ENCODE measurements at regions not wholly inside any gene's neighbourhood (a gene's known extent, or its start where the extent isn't known, plus 50 kb on each side); places are given as distances from the start of the nearest gene placed in this dataset.

GRCh38 chr6:8322659-8323058, 112.7 kb downstream of the SLC35B3 start:
- Histone ChIP-seq H3K4me3 (ENCODE audit: low read length) (no peak overlapping the region), H2AFZ (ENCODE audit: low read depth, low read length) (no peak overlapping the region), H3K79me2 (ENCODE audit: low read length) (no peaks in the 10 kb centered on the region), H3K9me3 (ENCODE audit: insufficient read depth, low read length) (no peaks in the 10 kb centered on the region), H3K36me3 (replicated peaks; ENCODE audit: low read depth, low read length) (no peaks in the 10 kb centered on the region), H4K20me1 (ENCODE audit: insufficient read depth, low read length) (no peaks in the 10 kb centered on the region), H3K4me2 (ENCODE audit: low read length) (no peak overlapping the region), H3K27me3 (ENCODE audit: low read depth, low read length) (no peaks in the 10 kb centered on the region), H3K27ac (ENCODE audit: low read length) (no peak overlapping the region), H3K9ac (ENCODE audit: low read length) (no peak overlapping the region), H3K4me1 (ENCODE audit: low read length) (peaks cover 6% of the 10 kb centered on the region; the same call in 1 of the 2 replicates)
- no peak for TF ChIP-seq CTCF (IDR thresholded peaks at IDR 0.05; ENCODE audit: low read depth, low read length)
- TF ChIP-seq EZH2phosphoT487 (IDR thresholded peaks at IDR 0.05; ENCODE audit: low read depth), result no peak

- Histone ChIP-seq H4K20me1 (ENCODE audit: insufficient read depth, low read length) (no peaks in the 10 kb centered on the region), H3K4me2 (ENCODE audit: low read length) (no peak overlapping the region), H2AFZ (ENCODE audit: low read depth, low read length) (no peak overlapping the region), H3K27me3 (ENCODE audit: low read depth, low read length) (no peaks in the 10 kb centered on the region), H3K4me3 (ENCODE audit: low read length) (no peak overlapping the region), H3K9ac (ENCODE audit: low read length) (no peak overlapping the region), H3K4me1 (ENCODE audit: low read length) (peaks cover 6% of the 10 kb centered on the region; the same call in 1 of the 2 replicates), H3K79me2 (ENCODE audit: low read length) (no peaks in the 10 kb centered on the region), H3K27ac (ENCODE audit: low read length) (no peak overlapping the region), H3K9me3 (ENCODE audit: insufficient read depth, low read length) (no peaks in the 10 kb centered on the region), H3K36me3 (replicated peaks; ENCODE audit: low read depth, low read length) (no peaks in the 10 kb centered on the region)
- TF ChIP-seq EZH2phosphoT487 (IDR thresholded peaks at IDR 0.05; ENCODE audit: low read depth) (no peak), CTCF (IDR thresholded peaks at IDR 0.05; ENCODE audit: low read depth, low read length) (no peak)
Observed at GRCh38 chr6:8321671-8322404, 113.5 kb downstream of the SLC35B3 start.

DNA sequence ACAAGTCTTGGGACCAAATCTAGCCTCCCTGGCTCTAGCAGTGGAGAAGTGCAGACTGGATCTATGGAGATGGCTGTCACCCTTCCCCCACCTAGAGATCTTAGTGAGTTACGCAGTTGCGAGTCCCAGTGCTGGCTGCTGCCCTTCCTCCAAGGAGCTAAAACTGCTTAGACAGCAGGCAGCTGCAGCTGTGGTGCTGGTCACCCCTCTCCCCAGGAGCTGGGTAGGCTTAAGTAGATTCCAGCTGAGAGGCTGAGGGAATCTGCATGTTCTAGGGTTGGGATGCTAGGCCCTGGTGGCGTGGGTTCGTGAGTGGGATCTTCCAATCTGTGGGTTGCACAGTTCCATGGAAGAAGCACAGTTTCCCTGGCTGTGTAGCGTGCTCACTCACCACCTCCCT, 120.2 kb downstream of the SLC35B3 start:
- Histone ChIP-seq H3K36me3 (replicated peaks; ENCODE audit: low read depth, low read length) (no peaks in the 10 kb centered on the region), H3K27ac (ENCODE audit: low read length) (no peak overlapping the region)

DNA sequence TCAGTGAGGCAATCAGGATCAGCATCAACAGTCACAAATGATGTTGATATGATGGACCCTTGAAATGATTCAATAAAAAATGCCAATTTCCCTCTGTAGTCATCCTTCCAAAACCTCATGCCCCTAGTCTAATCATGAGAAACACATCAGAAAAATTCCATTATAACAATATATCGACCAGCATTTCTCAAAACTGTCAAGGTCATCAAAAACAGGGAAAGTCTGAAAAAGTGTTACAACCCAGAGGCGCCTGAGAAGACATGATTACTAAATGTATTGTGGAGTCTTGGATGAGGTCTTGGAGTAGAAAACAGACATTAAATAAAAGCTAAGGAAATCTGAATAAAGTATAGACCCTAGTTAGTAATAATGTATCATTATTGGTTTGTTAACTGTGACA, 133.8 kb downstream of the SLC35B3 start:
- no peak overlapping the region for H3K9ac ChIP-seq (ENCODE audit: low read length)
- TF ChIP-seq CTCF (IDR thresholded peaks at IDR 0.05; ENCODE audit: low read depth, low read length) (no peak), EZH2phosphoT487 (IDR thresholded peaks at IDR 0.05; ENCODE audit: low read depth) (no peak)
- no peaks in the 10 kb centered on the region for H4K20me1 ChIP-seq (ENCODE audit: insufficient read depth, low read length)

More for the DNA sequence above, 120.2 kb downstream of the SLC35B3 start:
- Histone ChIP-seq H3K9ac (ENCODE audit: low read length) (no peak overlapping the region), H3K4me1 (ENCODE audit: low read length) (0 out of 2 replicates have a peak, but pooled peaks cover 1% of the 10 kb centered on the region), H3K9me3 (ENCODE audit: insufficient read depth, low read length) (no peaks in the 10 kb centered on the region), H3K79me2 (ENCODE audit: low read length) (no peaks in the 10 kb centered on the region), H3K4me3 (ENCODE audit: low read length) (no peak overlapping the region), H3K27me3 (ENCODE audit: low read depth, low read length) (no peaks in the 10 kb centered on the region), H3K4me2 (ENCODE audit: low read length) (no peak overlapping the region), H2AFZ (ENCODE audit: low read depth, low read length) (no peak overlapping the region), H4K20me1 (ENCODE audit: insufficient read depth, low read length) (no peaks in the 10 kb centered on the region)
- no peak for TF ChIP-seq EZH2phosphoT487 (IDR thresholded peaks at IDR 0.05; ENCODE audit: low read depth)
- no peak for TF ChIP-seq CTCF (IDR thresholded peaks at IDR 0.05; ENCODE audit: low read depth, low read length)

More for the DNA sequence above, 133.8 kb downstream of the SLC35B3 start:
- Histone ChIP-seq H3K9me3 (ENCODE audit: insufficient read depth, low read length) (no peaks in the 10 kb centered on the region), H3K27me3 (ENCODE audit: low read depth, low read length) (no peaks in the 10 kb centered on the region), H3K4me3 (ENCODE audit: low read length) (no peak overlapping the region), H3K4me2 (ENCODE audit: low read length) (no peak overlapping the region), H3K79me2 (ENCODE audit: low read length) (no peaks in the 10 kb centered on the region), H3K27ac (ENCODE audit: low read length) (no peak overlapping the region), H3K36me3 (replicated peaks; ENCODE audit: low read depth, low read length) (no peaks in the 10 kb centered on the region), H2AFZ (ENCODE audit: low read depth, low read length) (no peak overlapping the region), H3K4me1 (ENCODE audit: low read length) (no peaks in the 10 kb centered on the region)

Data from OCI-LY3 (cell line).